ENCODE measurements at regions not wholly inside any gene's neighbourhood (a gene's known extent, or its start where the extent isn't known, plus 50 kb on each side); places are given as distances from the start of the nearest gene placed in this dataset.

DNA sequence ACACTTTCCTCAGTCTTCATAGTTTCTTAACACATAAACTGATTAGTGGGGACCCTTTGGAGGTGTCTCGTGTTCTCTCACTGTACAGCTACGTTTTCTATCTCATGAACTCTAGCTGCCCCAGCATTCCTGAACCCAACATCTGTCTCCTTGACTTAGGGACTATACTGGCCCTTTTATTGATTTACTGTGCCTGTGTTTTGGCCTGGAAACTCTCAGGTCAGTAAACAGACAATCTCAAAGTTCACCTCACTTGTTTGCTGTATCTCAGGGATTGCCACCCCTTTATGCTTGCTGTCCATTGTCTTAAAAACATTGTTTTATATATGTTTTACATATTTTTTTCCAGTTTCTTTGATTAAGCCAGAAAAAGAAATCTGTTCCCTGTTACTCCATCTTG, 222.8 kb downstream of the FAM170A start:
- DNase-seq (ENCODE audit: extremely low read depth, insufficient read length): no peak
- Histone ChIP-seq H3K4me3 (replicated peaks; ENCODE audit: low read depth, low read length) (no peak overlapping the region), H3K36me3 (ENCODE audit: control insufficient read depth, insufficient read depth, low read length) (no peaks in the 10 kb centered on the region), H3K27me3 (replicated peaks; ENCODE audit: control insufficient read depth, insufficient read depth, low read length) (no peaks in the 10 kb centered on the region)
- TF ChIP-seq, protein P1, sequence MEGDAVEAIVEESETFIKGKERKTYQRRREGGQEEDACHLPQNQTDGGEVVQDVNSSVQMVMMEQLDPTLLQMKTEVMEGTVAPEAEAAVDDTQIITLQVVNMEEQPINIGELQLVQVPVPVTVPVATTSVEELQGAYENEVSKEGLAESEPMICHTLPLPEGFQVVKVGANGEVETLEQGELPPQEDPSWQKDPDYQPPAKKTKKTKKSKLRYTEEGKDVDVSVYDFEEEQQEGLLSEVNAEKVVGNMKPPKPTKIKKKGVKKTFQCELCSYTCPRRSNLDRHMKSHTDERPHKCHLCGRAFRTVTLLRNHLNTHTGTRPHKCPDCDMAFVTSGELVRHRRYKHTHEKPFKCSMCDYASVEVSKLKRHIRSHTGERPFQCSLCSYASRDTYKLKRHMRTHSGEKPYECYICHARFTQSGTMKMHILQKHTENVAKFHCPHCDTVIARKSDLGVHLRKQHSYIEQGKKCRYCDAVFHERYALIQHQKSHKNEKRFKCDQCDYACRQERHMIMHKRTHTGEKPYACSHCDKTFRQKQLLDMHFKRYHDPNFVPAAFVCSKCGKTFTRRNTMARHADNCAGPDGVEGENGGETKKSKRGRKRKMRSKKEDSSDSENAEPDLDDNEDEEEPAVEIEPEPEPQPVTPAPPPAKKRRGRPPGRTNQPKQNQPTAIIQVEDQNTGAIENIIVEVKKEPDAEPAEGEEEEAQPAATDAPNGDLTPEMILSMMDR (IDR thresholded peaks at IDR 0.05; ENCODE audit: insufficient read depth, low read length, poor library complexity, severe bottlenecking): no peak

DNA sequence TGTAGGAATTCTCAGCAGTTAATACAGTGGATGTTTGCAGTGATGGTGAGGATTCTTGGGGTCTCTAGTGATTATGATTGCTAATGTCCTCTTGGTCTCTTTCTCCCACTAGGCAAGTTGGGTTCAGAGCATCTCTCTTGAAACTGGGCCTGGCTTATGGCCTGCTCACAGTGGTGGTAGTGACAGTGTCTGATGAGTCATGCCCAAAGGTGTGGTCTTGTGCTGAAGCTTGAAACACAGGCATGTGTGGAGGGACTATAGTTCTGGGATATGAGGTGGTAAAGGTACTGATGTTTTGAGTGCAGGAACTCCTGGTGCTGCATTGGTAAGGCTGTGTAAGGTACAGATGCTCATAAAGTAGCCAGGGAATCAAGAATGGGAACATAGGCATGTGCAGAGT, 231.1 kb downstream of the FAM170A start:
- TF ChIP-seq, protein P1 (IDR thresholded peaks at IDR 0.05; ENCODE audit: insufficient read depth, low read length, poor library complexity, severe bottlenecking): no peak
- no peak overlapping the region for H3K4me3 ChIP-seq (replicated peaks; ENCODE audit: low read depth, low read length)
- no peak for DNase-seq (ENCODE audit: extremely low read depth, insufficient read length)
- H3K36me3 ChIP-seq (ENCODE audit: control insufficient read depth, insufficient read depth, low read length): no peaks in the 10 kb centered on the region
- H3K27me3 ChIP-seq (replicated peaks; ENCODE audit: control insufficient read depth, insufficient read depth, low read length): no peaks in the 10 kb centered on the region

DNA sequence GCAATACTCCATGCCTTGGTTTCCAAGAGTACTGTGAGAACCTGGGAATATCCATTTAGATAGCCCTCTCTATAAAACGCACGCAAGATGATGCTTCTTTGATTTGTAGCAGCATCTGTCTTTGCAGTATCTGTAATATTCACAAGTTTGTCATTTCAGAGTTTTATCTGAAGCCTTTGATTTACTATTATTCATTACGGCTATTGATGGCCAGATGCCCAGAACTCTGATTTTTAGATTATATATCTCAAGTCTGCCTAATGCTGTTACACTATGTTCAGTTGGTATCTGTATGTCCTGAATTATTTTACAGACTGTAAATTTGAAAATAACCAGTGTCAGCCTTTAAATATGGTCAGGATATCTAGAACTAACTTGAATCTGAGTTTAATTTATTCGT, 233.3 kb downstream of the FAM170A start:
- TF ChIP-seq, protein P1 (IDR thresholded peaks at IDR 0.05; ENCODE audit: insufficient read depth, low read length, poor library complexity, severe bottlenecking): no peak
- no peaks in the 10 kb centered on the region for H3K36me3 ChIP-seq (ENCODE audit: control insufficient read depth, insufficient read depth, low read length)
- no peak for DNase-seq (ENCODE audit: extremely low read depth, insufficient read length)
- H3K27me3 ChIP-seq (replicated peaks; ENCODE audit: control insufficient read depth, insufficient read depth, low read length): no peaks in the 10 kb centered on the region
- H3K4me3 ChIP-seq (replicated peaks; ENCODE audit: low read depth, low read length): no peak overlapping the region

DNA sequence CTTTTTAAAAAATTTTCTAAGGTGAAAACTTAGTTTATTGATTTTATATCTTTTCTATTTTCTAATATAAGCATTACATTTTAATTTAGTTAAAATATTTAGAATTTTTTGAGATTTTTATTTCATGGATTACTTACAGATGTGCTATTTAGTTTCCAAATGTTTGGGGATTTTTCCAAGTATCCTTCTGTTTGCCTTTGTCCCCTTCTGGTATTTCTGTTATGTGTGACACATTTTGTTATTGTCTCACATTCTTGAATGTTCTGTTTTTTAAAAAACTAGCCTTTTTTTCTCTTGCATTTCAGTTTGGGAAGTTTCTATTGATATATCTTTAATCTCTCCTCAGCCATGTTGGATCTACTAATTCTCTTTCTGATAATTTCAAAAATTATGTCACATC, 234.9 kb downstream of the FAM170A start:
- no peak overlapping the region for H3K4me3 ChIP-seq (replicated peaks; ENCODE audit: low read depth, low read length)
- H3K36me3 ChIP-seq (ENCODE audit: control insufficient read depth, insufficient read depth, low read length): no peaks in the 10 kb centered on the region
- TF ChIP-seq, protein P1 (IDR thresholded peaks at IDR 0.05; ENCODE audit: insufficient read depth, low read length, poor library complexity, severe bottlenecking): no peak
- no peak for DNase-seq (ENCODE audit: extremely low read depth, insufficient read length)
- no peaks in the 10 kb centered on the region for H3K27me3 ChIP-seq (replicated peaks; ENCODE audit: control insufficient read depth, insufficient read depth, low read length)

DNA sequence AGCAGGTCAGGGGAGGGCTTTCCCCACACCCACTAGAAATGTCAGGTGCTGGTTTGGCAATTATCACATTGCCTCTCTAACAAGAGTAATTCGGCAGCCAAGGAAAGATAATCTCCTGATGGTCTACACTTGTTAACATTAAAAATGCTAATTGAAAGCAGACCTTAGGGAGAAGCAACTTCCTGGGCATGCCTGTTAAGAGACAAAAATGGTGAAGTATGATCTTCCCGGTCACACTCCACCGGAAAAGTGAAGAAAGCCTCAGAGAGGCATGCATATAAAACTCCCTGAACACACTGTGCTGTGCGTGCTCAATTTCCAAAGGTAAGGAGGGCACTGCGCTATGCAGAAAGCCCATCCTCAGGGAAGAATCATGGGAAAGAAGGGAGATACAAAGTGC, 244.3 kb downstream of the FAM170A start:
- no peaks in the 10 kb centered on the region for H3K36me3 ChIP-seq (ENCODE audit: control insufficient read depth, insufficient read depth, low read length)
- H3K27me3 ChIP-seq (replicated peaks; ENCODE audit: control insufficient read depth, insufficient read depth, low read length): no peaks in the 10 kb centered on the region
- H3K4me3 ChIP-seq (replicated peaks; ENCODE audit: low read depth, low read length): no peak overlapping the region
- DNase-seq (ENCODE audit: extremely low read depth, insufficient read length): no peak
- TF ChIP-seq, protein P1 (IDR thresholded peaks at IDR 0.05; ENCODE audit: insufficient read depth, low read length, poor library complexity, severe bottlenecking): no peak

DNA sequence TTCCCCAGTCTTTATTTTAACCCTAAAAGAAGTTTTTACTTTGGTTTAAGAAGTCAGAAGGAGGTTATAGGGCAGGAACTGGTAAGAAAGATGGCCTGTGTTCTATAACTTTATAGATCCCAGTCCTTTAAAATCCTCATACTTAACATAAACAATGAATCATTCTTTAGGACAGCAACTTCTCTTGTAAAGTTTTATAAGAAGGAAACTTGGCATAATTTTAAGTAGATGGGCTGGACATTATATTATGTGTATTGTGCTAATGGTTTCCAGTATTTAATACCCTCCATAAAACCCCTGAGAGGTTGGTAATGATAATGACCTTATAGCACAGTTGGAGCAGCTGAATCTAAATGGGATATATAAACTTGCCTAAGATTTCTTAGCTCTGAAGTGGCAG, 247.2 kb downstream of the FAM170A start:
- TF ChIP-seq, protein P1 (IDR thresholded peaks at IDR 0.05; ENCODE audit: insufficient read depth, low read length, poor library complexity, severe bottlenecking): no peak
- no peaks in the 10 kb centered on the region for H3K27me3 ChIP-seq (replicated peaks; ENCODE audit: control insufficient read depth, insufficient read depth, low read length)
- no peak overlapping the region for H3K4me3 ChIP-seq (replicated peaks; ENCODE audit: low read depth, low read length)
- no peak for DNase-seq (ENCODE audit: extremely low read depth, insufficient read length)
- no peaks in the 10 kb centered on the region for H3K36me3 ChIP-seq (ENCODE audit: control insufficient read depth, insufficient read depth, low read length)

All from GM06990 (cell line).